ENCODE measurements at regions not wholly inside any gene's neighbourhood (a gene's known extent, or its start where the extent isn't known, plus 50 kb on each side); places are given as distances from the start of the nearest gene placed in this dataset.
"Not testable (repeated sequence)": the region's sequence is repeated elsewhere in the genome, so short reads cannot be mapped to it uniquely, and the experiment has no call there.

DNA sequence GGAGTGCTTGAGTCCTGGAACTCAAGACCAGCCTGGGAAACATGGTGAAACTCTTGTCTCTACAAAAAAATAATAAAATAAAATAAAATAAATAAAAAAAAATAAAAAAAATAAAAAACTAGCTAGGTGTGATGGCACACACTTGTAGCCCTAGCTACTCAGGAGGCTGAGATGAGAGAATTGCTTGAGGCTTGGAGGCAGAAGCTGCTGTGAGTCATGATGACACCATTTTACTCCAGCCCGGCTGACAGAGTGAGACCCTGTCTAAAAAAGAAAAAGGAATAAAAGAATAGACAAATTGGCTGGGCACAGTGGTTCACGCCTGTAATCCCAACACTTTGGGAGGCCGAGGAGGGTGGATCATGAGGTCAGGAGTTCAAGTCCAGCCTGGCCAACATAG is 1168.9 kb downstream of the SLITRK5 start:
- ChIA-PET CTCF (no interaction called here), POLR2A (ENCODE audit: low non-redundant PET) (no interaction called here)
- H3K27ac ChIP-seq = no peak overlapping the region
- TF ChIP-seq CTCF (conservative IDR thresholded peaks at IDR 0.05; ENCODE audit: low read depth) = no peak
- DNase-seq (ENCODE audit: low spot score) = no peak

DNA sequence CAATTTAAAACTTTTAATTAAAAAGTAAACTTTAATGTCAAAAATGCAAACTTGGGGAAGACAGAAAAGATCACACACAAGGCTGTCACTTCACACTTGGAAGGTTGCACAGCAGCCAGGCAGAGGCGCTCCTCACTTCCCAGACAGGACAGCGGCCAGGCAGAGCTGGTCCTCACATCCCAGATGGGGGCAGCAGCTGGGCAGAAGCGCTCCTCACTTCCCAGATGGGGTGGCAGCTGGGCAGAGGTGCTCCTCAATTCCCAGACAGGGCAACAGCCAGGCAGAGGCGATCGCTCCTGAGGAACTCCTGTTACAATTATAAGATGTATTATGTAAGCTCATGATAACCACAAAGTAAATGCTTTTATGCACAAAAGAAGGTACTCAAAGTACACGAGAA is 1181.1 kb downstream of the SLITRK5 start:
- CTCF ChIA-PET; H3K27ac ChIP-seq; POLR2A ChIA-PET (ENCODE audit: low non-redundant PET); DNase-seq (ENCODE audit: low spot score): not testable (repeated sequence)

- no peak for DNase-seq (ENCODE audit: low spot score)
- no peak overlapping the region for H3K27ac ChIP-seq
- ChIA-PET POLR2A (ENCODE audit: low non-redundant PET) (no interaction called here), CTCF (no interaction called here)
- no peak for TF ChIP-seq CTCF (conservative IDR thresholded peaks at IDR 0.05; ENCODE audit: low read depth)
Observed at GRCh38 chr13:88857256-88857655, 1186.1 kb downstream of the SLITRK5 start.

DNA sequence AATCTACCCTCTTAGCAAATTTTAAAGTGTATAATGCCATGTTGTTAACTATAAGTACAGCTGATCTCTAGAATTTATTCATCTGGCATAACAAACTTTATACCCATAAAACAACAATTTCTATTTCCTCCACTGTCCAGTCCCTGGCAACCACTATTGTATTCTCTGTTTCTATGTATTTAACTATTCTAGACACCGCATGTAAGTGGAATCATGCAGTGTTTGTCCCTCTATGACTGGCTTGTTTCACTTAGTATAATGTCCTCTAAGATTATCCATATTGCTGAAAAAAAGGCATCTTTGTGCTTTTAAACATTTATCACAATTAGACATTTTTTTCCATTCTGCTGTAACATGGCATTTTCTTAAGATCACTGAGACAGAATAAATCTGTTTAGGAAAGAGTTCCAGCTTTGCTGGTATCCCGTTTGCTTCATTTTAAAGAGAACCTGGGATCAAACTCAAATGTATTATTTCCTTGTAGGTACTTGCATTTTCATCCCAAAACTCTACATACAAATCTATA is 1191.0 kb downstream of the SLITRK5 start:
- H3K27ac ChIP-seq = no peak overlapping the region
- CTCF ChIA-PET = no interaction called here
- POLR2A ChIA-PET (ENCODE audit: low non-redundant PET) = no interaction called here
- TF ChIP-seq CTCF (conservative IDR thresholded peaks at IDR 0.05; ENCODE audit: low read depth) = no peak
- DNase-seq (ENCODE audit: low spot score) = no peak

DNA sequence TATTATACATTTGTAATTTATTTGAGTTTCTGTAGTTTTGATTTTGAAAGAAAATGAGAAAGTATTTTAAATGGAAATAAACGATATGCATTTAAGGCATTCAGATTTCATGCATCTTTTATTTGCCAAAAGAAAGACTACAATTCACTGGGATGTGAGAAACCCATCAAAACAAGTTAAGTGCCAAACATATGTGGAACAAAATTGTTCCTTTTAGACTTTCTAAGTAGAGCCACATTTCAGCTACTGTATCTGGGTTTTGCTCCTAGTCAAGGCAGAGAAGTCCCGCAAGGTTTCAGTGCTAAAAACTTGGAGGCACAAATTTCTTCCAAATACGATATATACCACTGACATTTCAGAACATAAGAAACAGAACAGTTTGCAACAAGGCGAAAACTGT is 1191.9 kb downstream of the SLITRK5 start:
- no peak overlapping the region for H3K27ac ChIP-seq
- ChIA-PET CTCF (no interaction called here), POLR2A (ENCODE audit: low non-redundant PET) (no interaction called here)
- no peak for TF ChIP-seq CTCF (conservative IDR thresholded peaks at IDR 0.05; ENCODE audit: low read depth)
- DNase-seq (ENCODE audit: low spot score) = no peak

GRCh38 chr13:88866195-88866594 is 1195.0 kb downstream of the SLITRK5 start:
- ChIA-PET POLR2A (ENCODE audit: low non-redundant PET) (no interaction called here), CTCF (no interaction called here)
- no peak overlapping the region for H3K27ac ChIP-seq
- no peak for DNase-seq (ENCODE audit: low spot score)
- TF ChIP-seq CTCF (conservative IDR thresholded peaks at IDR 0.05; ENCODE audit: low read depth) = no peak

- no peak overlapping the region for H3K27ac ChIP-seq
- DNase-seq (ENCODE audit: low spot score) = no peak
- ChIA-PET POLR2A (ENCODE audit: low non-redundant PET) (no interaction called here), CTCF (no interaction called here)
- no peak for TF ChIP-seq CTCF (conservative IDR thresholded peaks at IDR 0.05; ENCODE audit: low read depth)
Observed at GRCh38 chr13:88883741-88884140, 1212.6 kb downstream of the SLITRK5 start.

Measured in RWPE1 (cell line).